Urinary bladder (tissue), 3 donors: ENCODE measurements at regions not wholly inside any gene's neighbourhood (a gene's known extent, or its start where the extent isn't known, plus 50 kb on each side); places are given as distances from the start of the nearest gene placed in this dataset.
"Not testable (repeated sequence)": the region's sequence is repeated elsewhere in the genome, so short reads cannot be mapped to it uniquely, and the experiment has no call there.

Experiments used
- DNase-seq: peaks from one replicate; pipeline ENCODE4 v3.0.0-alpha.2; 2015; ENCODE audit errors: extremely low spot score
- H3K27ac ChIP-seq: one replicate; pipeline ENCODE4 v1.5.1; 2013; ENCODE audit warnings: low read depth, mild to moderate bottlenecking, moderate library complexity
- H3K36me3 ChIP-seq: one replicate; pipeline ENCODE4 v1.6.1; 2013; ENCODE audit warnings: mild to moderate bottlenecking, moderate library complexity; ENCODE audit not compliant: insufficient read depth
- H3K4me1 ChIP-seq: one replicate; pipeline ENCODE4 v1.6.1; 2013; ENCODE audit warnings: mild to moderate bottlenecking, moderate library complexity; ENCODE audit not compliant: insufficient read depth
- H3K4me3 ChIP-seq: one replicate; pipeline ENCODE4 v1.5.1; 2013; ENCODE audit warnings: low read depth, low read length
- WGBS: extraction: QIAGEN DNeasy Blood & Tissue Kit; methylation state at CpG from one replicate; pipeline ENCODE4 v1.1.7; 2013; 5-methylcytosine and 5-hydroxymethylcytosine counted together
- donor health status: healthy with polysubstance abuse.
- donor health status: healthy.

DNA sequence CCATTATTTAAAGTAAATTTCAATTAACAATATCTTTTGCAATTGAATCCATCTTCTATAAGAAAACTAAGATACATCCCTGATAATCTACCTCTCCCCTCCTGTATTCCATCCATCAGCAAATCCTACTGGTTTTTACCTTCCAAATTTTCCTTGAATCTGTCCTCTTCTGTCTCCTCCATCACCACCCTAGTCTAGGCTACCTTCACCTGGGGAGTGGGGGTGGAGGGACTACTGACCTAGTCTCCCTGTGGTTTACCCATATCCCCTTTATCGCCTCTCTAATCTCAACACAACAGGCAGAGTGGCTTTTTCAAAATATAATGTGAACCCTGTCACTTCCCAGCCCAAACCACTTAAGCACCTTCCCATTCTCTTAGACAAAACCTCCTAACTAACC is 327.8 kb downstream of the FAM72C start:
- not testable (repeated sequence) for H3K4me1 ChIP-seq, H3K4me3 ChIP-seq, H3K36me3 ChIP-seq, H3K27ac ChIP-seq, DNase-seq
- WGBS = 9% methylated on average over 1 of the region's 1 CpG

DNA sequence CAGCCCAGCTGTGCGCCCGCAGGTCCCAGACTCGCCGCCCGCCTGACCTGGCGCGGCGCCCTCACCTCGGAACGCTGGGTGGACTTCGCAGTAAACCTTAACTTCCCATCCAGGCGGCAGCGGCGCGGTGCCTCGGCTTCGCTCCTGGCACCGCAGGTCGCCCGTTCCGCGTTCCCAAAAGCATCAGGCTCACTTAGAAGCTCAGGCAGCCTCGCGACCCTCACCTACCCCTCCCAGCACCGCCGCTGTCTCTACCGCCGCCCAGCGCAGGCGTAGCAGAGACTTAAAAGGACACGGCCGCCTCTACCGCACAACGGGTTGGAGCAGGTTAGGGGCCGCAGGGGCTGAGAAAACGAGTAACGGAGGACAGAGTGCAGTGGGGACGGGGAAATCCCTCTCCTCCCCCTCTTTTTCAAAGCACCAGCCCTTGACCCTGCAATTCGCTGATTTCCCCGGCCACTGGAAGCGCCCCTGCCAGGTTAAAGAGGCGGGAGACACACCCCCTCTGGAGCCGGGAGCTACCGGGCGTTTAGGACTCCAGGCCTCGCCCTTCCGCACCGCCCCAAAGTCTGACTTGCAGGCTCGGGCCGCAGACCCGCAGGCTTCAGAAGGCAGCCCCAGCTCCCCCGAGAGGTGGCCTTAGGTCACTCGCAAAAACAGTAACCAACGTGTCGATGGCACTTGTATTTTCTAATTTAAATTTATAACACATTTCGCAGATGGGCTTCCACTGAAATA is 328.5 kb downstream of the FAM72C start:
- WGBS = 3% methylated on average over 56 of the region's 56 CpGs
- DNase-seq = no peak
- Histone ChIP-seq H3K27ac (no peak overlapping the region), H3K36me3 (no peaks in the 10 kb centered on the region), H3K4me3 (no peak overlapping the region), H3K4me1 (no peaks in the 10 kb centered on the region)

DNA sequence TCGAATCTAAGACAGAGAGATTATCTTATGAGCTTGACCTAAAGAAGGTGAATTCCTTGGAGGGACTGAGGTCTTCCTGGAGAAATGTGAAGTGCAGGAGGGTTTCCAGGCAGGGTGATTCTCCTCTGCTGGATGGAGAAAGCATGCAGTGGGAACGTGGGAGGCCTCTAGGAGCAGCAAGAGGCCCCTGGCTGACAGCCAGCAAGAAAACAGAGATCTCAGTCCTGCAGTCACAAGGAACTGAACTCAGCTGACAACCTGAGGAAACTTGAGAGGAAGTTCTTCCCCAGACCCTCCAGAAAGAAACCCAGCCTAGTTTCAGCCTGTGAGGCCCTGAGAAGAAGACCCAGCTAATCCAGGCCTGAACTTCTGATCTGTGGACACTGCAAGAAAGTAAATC is 345.9 kb downstream of the FAM72C start:
- DNase-seq = no peak
- Histone ChIP-seq H3K4me1 (no peaks in the 10 kb centered on the region), H3K27ac (no peak overlapping the region), H3K36me3 (no peaks in the 10 kb centered on the region), H3K4me3 (no peak overlapping the region)
- 38% methylated on average over 2 of the region's 2 CpGs for WGBS

DNA sequence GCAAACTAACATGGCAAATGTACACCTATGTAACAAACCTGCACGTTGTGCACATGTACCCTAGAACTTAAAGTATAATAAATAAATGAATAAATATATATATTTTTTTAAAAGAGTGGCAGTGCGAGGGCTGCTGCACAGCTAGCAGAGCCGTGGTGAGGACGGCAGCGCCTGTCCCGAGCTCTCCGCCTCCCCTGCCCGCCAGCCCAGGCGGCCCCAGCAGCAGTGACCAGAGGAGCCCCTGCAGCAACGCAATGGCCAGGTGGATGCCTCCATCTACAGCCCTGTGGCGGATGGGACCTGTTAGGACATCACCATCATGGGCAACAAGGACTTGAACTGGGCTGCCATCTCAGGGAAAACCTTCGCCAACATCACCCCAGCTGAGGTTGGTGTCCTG is 351.9 kb downstream of the FAM72C start:
- Histone ChIP-seq H3K27ac (no peak overlapping the region), H3K4me1 (no peaks in the 10 kb centered on the region), H3K4me3 (no peak overlapping the region), H3K36me3 (no peaks in the 10 kb centered on the region)
- 76% methylated on average over 12 of the region's 12 CpGs for WGBS
- no peak for DNase-seq

DNA sequence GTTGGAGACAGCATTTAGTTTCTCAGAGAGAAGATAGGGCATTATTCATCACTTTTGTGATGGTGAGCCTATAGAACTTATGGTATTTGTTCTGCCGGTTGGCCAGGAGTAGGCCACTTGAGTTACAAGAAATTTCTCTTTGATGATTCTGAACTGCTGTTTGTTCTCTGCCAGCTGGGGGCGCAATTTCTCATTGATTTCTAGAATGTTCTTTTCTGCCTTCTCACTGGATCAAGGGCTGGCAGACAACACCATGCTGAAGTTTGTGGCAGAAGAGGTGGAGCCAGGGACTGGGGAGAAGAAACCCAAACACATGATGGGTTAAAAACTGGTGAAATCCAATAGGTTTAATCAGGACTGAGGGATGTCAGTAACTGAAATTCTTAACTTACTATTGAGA is 360.6 kb downstream of the FAM72C start:
- Histone ChIP-seq H3K27ac (no peak overlapping the region), H3K4me3 (no peak overlapping the region), H3K4me1 (no peaks in the 10 kb centered on the region), H3K36me3 (no peaks in the 10 kb centered on the region)
- DNase-seq = no peak
- WGBS = 44% methylated on average over 2 of the region's 2 CpGs

DNA sequence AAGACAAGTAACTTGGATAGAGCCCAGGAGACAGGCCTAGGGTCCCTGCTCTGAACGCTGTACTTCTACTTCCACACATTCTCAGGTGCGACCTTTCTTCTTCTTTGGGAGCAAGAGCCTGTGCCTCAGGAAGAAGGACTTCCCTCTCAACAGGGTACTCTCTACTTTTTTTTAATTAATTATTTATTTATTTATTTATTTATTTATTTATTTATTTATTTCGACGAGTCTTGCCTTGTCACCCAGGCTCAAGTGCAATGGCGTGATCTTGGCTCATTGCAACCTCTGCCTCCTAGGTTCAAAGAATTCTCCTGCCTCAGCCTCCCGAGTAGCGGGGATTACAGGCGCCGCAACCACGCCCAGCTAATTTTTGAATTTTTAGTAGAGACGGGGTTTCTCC is 361.6 kb downstream of the FAM72C start:
- Histone ChIP-seq H3K36me3 (no peaks in the 10 kb centered on the region), H3K4me1 (no peaks in the 10 kb centered on the region), H3K4me3 (no peak overlapping the region), H3K27ac (no peak overlapping the region)
- 91% methylated on average over 11 of the region's 11 CpGs for WGBS
- no peak for DNase-seq

DNA sequence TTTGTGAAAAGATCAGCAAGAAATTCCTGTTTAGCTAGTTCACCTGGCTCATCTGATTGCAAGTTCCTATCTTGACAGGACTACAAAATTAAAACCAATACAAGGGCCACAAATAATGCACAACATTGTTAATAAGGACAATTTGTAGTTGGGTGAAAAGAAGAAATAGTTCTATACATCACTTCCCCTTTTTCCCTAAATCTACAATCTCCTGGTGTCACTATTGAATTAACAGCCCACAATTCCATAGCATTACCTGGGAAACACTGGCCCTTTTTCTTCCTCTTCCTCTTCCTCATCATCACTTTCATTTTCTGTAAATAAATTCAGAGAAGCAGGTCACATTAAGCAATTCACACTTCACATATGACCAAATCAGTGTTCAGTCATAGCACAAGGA is 366.9 kb downstream of the FAM72C start:
- no peaks in the 10 kb centered on the region for H3K4me1 ChIP-seq
- H3K4me3 ChIP-seq = no peak overlapping the region
- no peak overlapping the region for H3K27ac ChIP-seq
- DNase-seq = no peak
- H3K36me3 ChIP-seq = no peaks in the 10 kb centered on the region

DNA sequence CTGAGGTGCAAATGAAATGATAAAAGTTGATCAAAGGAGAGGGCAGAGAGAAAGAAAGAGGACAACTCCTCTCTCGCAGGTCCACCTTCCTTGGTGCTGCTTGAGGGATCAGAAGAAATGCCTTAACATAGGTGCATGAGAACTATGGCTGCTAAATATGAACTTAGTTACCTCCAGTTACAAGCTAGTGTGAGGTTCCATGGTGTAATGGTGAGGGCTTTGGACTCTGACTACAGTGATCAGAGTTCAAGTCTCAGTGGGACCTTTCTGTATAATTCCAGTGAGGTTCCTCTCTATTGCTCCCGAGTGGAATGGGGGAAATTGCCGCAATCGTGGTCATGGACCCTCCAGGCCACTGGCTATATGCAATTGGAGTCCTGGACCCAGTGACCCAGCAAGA is 387.3 kb downstream of the FAM72C start:
- Histone ChIP-seq H3K4me1 (no peaks in the 10 kb centered on the region), H3K4me3 (no peak overlapping the region), H3K36me3 (no peaks in the 10 kb centered on the region), H3K27ac (no peak overlapping the region)
- no peak for DNase-seq
- 74% methylated on average over 4 of the region's 4 CpGs for WGBS

DNA sequence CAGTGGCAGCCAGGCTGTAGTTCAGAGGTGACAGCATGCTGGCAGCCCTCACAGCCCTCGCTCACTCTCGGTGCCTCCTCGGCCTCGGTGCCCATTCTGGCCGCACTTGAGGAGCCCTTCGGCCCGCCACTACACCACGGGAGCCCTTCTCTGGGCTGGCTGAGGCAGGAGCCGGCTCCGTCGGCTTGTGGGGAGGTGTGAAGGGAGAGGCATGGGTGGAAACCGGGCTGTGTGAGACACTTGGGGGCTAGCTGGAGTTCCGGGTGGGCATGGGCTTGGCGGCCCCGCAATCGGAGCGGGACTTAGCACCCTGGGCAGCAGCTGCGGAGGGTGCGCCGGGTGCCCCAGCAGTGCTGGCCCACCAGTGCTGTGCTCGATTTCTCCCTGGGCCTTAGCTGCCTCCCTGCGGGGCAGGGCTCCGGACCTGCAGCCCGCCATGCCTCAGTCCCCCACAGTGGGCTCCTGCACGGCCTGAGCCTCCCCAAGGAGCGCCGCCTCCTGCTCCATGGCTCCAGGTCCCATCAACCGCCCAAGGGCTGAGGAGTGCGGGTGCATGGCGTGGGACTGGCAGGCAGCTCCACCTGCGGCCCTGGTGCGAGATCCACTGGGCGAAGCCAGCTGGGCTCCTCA is 396.8 kb downstream of the FAM72C start:
- Histone ChIP-seq H3K4me3 (no peak overlapping the region), H3K4me1 (no peaks in the 10 kb centered on the region), H3K27ac (no peak overlapping the region), H3K36me3 (no peaks in the 10 kb centered on the region)
- WGBS = 90% methylated on average over 33 of the region's 33 CpGs
- no peak for DNase-seq

DNA sequence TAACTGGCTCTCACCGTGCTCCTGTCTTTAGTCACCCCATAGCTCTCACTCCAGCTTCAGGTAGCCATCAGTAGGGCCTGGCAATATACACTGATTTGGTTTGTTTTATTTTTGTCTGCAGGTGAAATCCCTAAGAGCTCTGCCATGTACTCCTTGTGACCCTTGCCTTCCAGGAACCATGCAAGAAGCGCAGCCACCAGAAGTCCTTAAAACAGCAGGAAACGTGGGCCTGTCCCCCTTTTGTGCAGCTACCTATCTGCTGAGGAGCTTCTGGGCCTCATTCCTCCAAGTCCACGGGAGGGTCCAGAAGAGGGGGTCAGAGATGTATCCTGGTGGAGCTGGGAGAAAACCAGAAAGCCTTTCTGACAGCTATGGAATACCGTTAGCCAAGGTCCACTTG is 399.1 kb downstream of the FAM72C start:
- not testable (repeated sequence) for DNase-seq, H3K27ac ChIP-seq, H3K36me3 ChIP-seq, H3K4me3 ChIP-seq, H3K4me1 ChIP-seq
- 65% methylated on average over 5 of the region's 5 CpGs for WGBS

DNA sequence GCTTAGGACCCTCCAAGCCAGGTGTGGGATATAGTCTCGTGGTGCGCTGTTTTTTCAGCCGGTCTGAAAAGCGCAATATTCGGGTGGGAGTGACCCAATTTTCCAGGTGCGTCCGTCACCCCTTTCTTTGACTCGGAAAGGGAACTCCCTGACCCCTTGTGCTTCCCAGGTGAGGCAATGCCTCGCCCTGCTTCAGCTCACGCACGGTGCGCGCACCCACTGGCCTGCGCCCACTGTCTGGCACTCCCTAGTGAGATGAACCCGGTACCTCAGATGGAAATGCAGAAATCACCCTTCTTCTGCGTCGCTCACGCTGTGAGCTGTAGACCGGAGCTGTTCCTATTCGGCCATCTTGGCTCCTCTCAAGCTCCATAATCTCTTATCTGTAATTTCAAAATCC is 408.0 kb downstream of the FAM72C start:
- H3K27ac ChIP-seq, H3K4me3 ChIP-seq, H3K36me3 ChIP-seq, DNase-seq, H3K4me1 ChIP-seq: not testable (repeated sequence)
- 66% methylated on average over 20 of the region's 20 CpGs for WGBS

DNA sequence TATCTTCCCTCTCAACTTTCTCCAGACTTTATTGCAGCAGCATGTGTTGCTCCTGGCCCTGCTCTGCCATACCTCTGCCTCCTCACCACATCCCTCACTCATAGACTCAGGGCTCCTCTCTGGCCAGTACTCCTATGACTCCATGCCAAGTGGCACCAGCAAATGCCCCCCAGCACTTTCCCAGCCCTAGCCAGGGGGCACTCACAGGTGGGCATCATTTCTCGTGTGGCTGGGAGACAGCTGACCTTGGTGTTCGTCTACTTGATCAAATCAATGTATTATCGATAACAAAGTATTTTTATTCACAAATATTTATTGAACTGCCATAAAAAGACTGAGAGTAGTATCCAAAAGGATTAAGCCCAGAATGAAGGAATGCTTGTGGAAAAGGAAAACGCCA is 418.2 kb downstream of the FAM72C start:
- Histone ChIP-seq H3K27ac (no peak overlapping the region), H3K4me1 (no peaks in the 10 kb centered on the region), H3K4me3 (no peak overlapping the region), H3K36me3 (no peaks in the 10 kb centered on the region)
- DNase-seq = no peak
- WGBS = 73% methylated on average over 4 of the region's 4 CpGs

DNA sequence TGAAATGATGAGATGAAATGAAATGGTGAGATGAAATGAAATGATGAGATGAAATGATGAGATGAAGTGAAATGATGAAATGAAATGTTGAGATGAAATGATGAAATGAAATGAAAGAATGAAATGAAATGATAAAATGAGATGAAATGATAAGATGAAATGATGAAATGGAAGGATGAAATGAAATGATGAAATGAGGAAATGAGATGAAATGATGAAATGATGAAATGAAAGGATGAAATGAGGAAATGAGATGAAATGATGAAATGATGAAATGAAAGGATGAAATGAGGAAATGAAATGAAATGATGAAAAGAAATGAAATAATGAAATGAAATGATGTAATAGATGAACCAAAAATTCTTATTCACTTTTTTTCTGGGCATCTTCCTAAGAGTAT is 467.1 kb downstream of the FAM72C start:
- DNase-seq, H3K4me1 ChIP-seq, H3K4me3 ChIP-seq, H3K27ac ChIP-seq, H3K36me3 ChIP-seq: not testable (repeated sequence)

DNA sequence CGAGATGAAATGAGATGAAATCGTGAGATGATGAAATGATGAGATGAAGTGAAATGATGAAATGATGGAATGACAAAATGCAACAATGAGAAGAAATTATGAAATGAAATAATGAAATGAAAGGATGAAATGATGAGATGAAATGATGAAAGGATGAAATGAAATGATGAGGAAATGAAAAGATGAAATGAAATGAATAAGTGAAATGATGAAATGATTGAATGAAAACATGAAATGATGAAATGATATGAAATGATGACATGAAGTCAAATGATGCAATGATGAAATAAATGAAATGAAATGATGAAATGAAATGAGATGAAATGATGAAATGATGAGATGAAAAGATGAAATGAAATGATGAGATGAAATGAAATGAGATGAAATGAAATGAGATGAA is 467.7 kb downstream of the FAM72C start:
- H3K4me1 ChIP-seq, H3K36me3 ChIP-seq, DNase-seq, H3K27ac ChIP-seq, H3K4me3 ChIP-seq: not testable (repeated sequence)
- WGBS = no CpG with 5 or more reads among the region's 2 CpGs

DNA sequence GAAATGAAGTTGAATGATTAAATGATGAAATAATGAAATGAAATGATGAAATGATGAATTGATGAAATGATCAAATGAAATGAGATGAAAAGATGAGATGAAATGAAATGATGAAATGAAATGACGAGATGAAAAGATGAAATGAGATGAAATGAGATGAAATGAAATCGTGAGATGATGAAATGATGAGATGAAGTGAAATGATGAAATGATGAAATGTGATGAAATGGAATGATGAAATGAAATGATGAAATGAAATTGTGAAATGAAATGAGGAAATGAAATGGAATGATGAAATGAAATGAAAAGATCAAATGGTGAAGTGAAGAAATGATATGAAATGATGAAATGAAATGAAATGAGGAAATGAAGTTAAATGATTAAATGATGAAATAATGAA is 468.7 kb downstream of the FAM72C start:
- DNase-seq, H3K4me1 ChIP-seq, H3K4me3 ChIP-seq, H3K36me3 ChIP-seq, H3K27ac ChIP-seq: not testable (repeated sequence)
- 71% methylated on average over 1 of the region's 2 CpGs for WGBS
